Ishikawa (cell line): ENCODE measurements at regions not wholly inside any gene's neighbourhood (a gene's known extent, or its start where the extent isn't known, plus 50 kb on each side); places are given as distances from the start of the nearest gene placed in this dataset.

Experiments used
- CEBPB ChIP-seq: IDR thresholded peaks from 2 replicates; pipeline ENCODE4 v1.6.1; 2012
- EP300 ChIP-seq: IDR thresholded peaks from 2 replicates; pipeline ENCODE4 v1.6.1; 2012; ENCODE audit warnings: borderline replicate concordance
- NFIC ChIP-seq: IDR thresholded peaks from 2 replicates; pipeline ENCODE4 v1.6.1; 2012
- RAD21 ChIP-seq: IDR thresholded peaks from 2 replicates; pipeline ENCODE4 v1.6.1; 2012; ENCODE audit warnings: low read depth
- TAF1 ChIP-seq: IDR thresholded peaks from 2 replicates; pipeline ENCODE4 v1.6.1; 2012; ENCODE audit warnings: low read depth, mild to moderate bottlenecking
- TF ChIP-seq, protein P1 (sequence below): IDR thresholded peaks from 2 replicates; pipeline ENCODE4 v1.6.1; 2012
- TF ChIP-seq, protein P2 (sequence below): IDR thresholded peaks from 2 replicates; pipeline ENCODE4 v1.6.1; 2012; ENCODE audit warnings: low read depth, mild to moderate bottlenecking

DNA sequence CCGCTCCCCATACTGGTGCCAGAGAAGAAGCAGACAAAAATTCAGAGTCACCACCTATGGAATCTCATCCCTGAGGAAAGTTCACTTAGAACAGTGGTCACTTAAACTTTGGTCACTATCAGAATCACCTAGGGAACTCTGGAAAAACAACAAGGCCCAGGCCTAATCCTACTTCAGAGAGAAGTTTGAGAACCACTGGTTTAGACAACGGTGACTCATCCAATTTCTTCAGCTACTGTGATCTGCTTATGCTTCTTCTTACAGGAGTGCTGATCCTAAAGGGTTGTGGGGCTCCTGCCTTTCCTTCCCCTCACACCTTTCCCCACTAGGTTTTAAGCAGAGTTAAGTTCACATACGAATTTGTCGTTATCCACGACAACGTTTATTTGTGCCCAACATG, 194.7 kb upstream of the KLF4 start:
- TF ChIP-seq CEBPB, result no peak
- no peak for TF ChIP-seq TAF1
- TF ChIP-seq, protein P1, sequence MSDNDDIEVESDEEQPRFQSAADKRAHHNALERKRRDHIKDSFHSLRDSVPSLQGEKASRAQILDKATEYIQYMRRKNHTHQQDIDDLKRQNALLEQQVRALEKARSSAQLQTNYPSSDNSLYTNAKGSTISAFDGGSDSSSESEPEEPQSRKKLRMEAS, result no peak
- TF ChIP-seq EP300, result no peak
- no peak for TF ChIP-seq NFIC
- TF ChIP-seq, protein P2, sequence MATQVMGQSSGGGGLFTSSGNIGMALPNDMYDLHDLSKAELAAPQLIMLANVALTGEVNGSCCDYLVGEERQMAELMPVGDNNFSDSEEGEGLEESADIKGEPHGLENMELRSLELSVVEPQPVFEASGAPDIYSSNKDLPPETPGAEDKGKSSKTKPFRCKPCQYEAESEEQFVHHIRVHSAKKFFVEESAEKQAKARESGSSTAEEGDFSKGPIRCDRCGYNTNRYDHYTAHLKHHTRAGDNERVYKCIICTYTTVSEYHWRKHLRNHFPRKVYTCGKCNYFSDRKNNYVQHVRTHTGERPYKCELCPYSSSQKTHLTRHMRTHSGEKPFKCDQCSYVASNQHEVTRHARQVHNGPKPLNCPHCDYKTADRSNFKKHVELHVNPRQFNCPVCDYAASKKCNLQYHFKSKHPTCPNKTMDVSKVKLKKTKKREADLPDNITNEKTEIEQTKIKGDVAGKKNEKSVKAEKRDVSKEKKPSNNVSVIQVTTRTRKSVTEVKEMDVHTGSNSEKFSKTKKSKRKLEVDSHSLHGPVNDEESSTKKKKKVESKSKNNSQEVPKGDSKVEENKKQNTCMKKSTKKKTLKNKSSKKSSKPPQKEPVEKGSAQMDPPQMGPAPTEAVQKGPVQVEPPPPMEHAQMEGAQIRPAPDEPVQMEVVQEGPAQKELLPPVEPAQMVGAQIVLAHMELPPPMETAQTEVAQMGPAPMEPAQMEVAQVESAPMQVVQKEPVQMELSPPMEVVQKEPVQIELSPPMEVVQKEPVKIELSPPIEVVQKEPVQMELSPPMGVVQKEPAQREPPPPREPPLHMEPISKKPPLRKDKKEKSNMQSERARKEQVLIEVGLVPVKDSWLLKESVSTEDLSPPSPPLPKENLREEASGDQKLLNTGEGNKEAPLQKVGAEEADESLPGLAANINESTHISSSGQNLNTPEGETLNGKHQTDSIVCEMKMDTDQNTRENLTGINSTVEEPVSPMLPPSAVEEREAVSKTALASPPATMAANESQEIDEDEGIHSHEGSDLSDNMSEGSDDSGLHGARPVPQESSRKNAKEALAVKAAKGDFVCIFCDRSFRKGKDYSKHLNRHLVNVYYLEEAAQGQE, result no peak
- no peak for TF ChIP-seq RAD21
